GM10266 (cell line): ENCODE measurements at regions not wholly inside any gene's neighbourhood (a gene's known extent, or its start where the extent isn't known, plus 50 kb on each side); places are given as distances from the start of the nearest gene placed in this dataset.

Source experiments
- DNase-seq: peaks from one replicate; pipeline ENCODE4 v3.0.0; 2012; ENCODE audit errors: extremely low spot score
- TF ChIP-seq, protein P1 (sequence below): IDR thresholded peaks from 2 replicates; pipeline ENCODE4 v1.5.1; 2012; ENCODE audit warnings: mild to moderate bottlenecking, low read depth; ENCODE audit not compliant: control insufficient read depth, insufficient read depth; ENCODE audit errors: missing control alignments

DNA sequence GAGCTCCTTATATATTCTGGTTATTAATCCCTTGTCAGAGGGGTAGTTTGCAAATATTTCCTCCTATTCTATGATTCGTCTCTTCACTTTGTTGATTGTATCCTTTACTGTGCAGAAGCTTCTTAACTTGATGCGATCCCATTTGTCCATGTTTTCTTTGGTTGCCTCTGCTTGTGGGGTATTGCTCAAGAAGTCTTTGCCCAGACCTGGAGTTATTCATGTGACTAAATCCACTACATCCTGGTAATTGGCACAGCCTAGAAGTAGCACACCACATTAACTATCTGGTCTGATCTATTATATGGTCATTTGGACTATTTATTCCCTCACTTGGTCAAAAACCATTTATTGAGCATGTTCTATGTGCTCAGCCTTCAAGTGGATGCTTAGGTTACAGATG is 164.8 kb upstream of the ATP11B start:
- TF ChIP-seq, protein P1, sequence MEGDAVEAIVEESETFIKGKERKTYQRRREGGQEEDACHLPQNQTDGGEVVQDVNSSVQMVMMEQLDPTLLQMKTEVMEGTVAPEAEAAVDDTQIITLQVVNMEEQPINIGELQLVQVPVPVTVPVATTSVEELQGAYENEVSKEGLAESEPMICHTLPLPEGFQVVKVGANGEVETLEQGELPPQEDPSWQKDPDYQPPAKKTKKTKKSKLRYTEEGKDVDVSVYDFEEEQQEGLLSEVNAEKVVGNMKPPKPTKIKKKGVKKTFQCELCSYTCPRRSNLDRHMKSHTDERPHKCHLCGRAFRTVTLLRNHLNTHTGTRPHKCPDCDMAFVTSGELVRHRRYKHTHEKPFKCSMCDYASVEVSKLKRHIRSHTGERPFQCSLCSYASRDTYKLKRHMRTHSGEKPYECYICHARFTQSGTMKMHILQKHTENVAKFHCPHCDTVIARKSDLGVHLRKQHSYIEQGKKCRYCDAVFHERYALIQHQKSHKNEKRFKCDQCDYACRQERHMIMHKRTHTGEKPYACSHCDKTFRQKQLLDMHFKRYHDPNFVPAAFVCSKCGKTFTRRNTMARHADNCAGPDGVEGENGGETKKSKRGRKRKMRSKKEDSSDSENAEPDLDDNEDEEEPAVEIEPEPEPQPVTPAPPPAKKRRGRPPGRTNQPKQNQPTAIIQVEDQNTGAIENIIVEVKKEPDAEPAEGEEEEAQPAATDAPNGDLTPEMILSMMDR = no peak
- no peak for DNase-seq

DNA sequence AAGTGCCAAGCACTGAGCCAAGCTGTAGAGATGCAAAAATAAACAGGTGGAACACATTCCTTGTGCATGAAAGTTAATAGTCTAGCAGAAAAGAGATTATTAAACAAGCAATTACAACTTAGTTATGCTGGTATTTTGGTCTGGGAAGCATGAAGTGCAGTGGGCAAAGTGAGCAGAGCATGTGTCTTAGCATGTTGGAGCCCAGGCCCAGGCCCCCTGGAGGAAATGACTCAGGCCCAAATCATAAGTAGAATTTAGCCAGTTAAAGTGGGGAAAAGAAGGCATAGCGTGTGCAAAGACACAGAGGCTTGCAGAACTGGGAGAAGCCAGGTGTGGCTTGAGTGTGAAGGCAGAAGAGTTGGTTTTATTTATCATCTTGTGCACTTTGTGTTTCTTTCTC is 163.8 kb upstream of the ATP11B start:
- DNase-seq = no peak
- TF ChIP-seq, protein P1 = no peak

DNA sequence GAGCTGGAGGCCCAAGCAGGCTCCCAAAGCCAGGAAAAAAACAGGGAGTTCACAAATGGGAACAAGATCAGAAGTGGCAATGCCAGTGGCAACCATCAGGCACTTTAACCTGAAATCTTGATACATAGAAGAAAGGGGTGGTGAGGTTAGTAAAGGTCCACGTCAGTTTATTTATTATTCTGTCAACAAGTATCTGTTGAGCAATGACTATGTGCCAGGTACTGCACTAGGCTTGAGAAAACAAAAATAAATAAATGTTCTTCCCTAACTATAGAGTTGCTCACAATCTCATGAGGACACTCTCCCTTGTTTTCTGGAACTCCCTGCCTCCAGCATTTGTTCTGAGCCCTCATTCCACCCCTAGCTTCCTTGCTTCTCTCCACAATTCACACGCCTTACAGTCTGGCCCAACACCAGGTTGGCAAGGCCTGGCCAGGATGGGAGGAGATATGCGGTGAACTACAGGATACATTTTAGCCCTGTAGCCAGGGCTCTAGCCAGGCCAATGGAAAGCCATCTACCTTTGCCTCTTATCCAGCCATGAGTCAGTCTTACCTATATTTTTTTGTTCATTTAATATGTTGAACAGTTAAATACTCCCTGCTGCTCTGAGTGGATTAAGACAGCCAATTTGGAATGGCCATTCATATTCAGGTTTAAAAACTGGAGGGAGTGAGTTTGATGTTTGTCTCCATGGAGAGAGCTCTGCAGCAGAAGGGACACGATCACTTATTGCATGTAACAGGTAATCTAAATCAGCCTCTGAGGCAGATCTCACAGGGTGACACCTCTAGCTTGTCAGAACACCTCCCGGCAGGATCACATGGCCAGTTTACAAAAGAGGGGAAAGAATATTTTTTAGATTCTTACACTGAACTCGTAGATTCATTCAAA is 161.9 kb upstream of the ATP11B start:
- TF ChIP-seq, protein P1 = no peak
- no peak for DNase-seq

- TF ChIP-seq, protein P1 = no peak
- DNase-seq = no peak
Measured at GRCh38 chr3:182632077-182632393, 161.3 kb upstream of the ATP11B start.

GRCh38 chr3:182633186-182633585 is 160.1 kb upstream of the ATP11B start:
- DNase-seq = no peak
- TF ChIP-seq, protein P1 = no peak

DNA sequence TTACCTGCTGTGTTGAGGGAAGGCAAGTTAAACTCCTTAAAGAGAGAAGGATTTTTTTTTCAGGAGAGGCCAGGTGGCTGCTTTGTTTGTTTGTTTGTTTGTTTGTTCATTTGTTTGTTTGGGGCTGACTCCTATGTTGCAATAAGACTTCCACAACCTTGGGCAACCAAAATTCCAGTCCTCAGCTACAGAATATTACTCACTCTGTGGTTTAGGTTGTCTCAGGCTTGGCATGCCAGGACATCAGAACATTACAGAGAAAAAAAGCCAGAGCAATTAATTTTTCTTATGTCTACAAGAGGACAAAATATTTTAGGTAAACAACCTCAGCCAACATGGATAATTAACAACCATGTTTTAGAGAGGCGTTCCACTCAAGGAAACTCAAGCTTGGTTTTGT is 156.7 kb upstream of the ATP11B start:
- TF ChIP-seq, protein P1 = no peak
- no peak for DNase-seq

DNA sequence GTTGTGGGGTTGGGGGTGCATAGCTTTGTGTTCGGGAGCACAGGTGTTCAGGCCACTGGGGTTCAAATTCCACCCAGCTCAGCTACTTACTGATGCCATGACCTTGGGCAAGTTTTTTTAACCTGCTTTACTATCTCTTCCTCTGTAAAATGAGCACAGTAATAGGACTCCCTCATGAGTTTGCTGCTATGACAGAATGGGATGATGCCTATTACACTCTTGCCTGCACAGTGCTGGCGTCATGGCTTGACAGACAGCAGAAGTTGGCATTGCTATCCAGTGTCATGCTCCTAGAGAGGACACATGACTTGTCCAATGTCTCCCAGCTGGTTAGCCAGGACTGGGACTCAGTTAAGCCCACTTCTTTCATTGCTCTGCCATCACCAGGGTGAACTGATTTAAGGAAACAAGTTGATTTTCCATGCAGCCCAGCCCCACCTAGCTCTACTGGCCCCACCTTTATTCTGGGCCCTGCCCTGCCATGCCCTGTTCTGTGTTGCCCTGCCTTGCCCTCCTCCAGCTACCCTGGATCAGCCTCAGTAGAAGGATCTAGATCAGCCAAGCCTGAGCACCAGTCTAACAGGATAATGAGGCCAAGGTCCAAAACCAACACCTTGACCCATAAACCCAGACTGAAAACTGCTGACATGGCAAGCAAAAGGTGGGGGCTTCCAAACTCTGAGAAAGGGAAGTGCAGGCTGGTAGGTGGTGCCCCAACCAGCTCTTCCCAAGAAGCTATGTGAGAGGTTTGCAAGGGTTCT is 155.8 kb upstream of the ATP11B start:
- DNase-seq = no peak

More for the DNA sequence above, 155.8 kb upstream of the ATP11B start:
- TF ChIP-seq, protein P1 = no peak
